GM19452 (cell line): ENCODE measurements at regions not wholly inside any gene's neighbourhood (a gene's known extent, or its start where the extent isn't known, plus 50 kb on each side); places are given as distances from the start of the nearest gene placed in this dataset.

Experiments
- ATAC-seq: cut with Tn5 transposase; IDR thresholded peaks from one replicate; pipeline ENCODE4 v1.9.1; 2021; ENCODE audit not compliant: unreplicated experiment

- ATAC-seq, result no peak
Measured at GRCh38 chr3:180282386-180282785, 245.6 kb upstream of the PEX5L start.

GRCh38 chr3:180283251-180283650, 246.5 kb upstream of the PEX5L start:
- no peak for ATAC-seq

GRCh38 chr3:180284331-180285110, 247.8 kb upstream of the PEX5L start:
- no peak for ATAC-seq

GRCh38 chr3:180287703-180288102, 251.0 kb upstream of the PEX5L start:
- ATAC-seq, result no peak

- ATAC-seq, result no peak
Measured at GRCh38 chr3:180288816-180289215, 252.1 kb upstream of the PEX5L start.

GRCh38 chr3:180290300-180290699, 253.6 kb upstream of the PEX5L start:
- no peak for ATAC-seq

- ATAC-seq, result no peak
Measured at GRCh38 chr3:180294282-180295027, 257.7 kb upstream of the PEX5L start.

GRCh38 chr3:180295811-180296210, 259.1 kb upstream of the PEX5L start:
- no peak for ATAC-seq

GRCh38 chr3:180296971-180297370, 260.2 kb upstream of the PEX5L start:
- no peak for ATAC-seq

GRCh38 chr3:180306155-180306554, 269.4 kb upstream of the PEX5L start:
- ATAC-seq, result no peak

GRCh38 chr3:180306691-180307090, 270.0 kb upstream of the PEX5L start:
- no peak for ATAC-seq

- peak; percentile 53 for ATAC-seq
Measured at GRCh38 chr3:180311242-180311641, 274.5 kb upstream of the PEX5L start.

GRCh38 chr3:180316321-180316720, 279.6 kb upstream of the PEX5L start:
- no peak for ATAC-seq

GRCh38 chr3:180319461-180319860, 282.5 kb upstream of the TTC14 start:
- no peak for ATAC-seq

GRCh38 chr3:180320631-180321030, 281.3 kb upstream of the TTC14 start:
- no peak for ATAC-seq

GRCh38 chr3:180321534-180321933, 280.4 kb upstream of the TTC14 start:
- ATAC-seq, result no peak

GRCh38 chr3:180322829-180323228, 279.1 kb upstream of the TTC14 start:
- ATAC-seq, result no peak

- ATAC-seq, result no peak
Measured at GRCh38 chr3:180324791-180325190, 277.2 kb upstream of the TTC14 start.

- no peak for ATAC-seq
Measured at GRCh38 chr3:180325533-180325932, 276.4 kb upstream of the TTC14 start.

- ATAC-seq, result no peak
Measured at GRCh38 chr3:180325958-180326357, 276.0 kb upstream of the TTC14 start.

GRCh38 chr3:180329187-180329586, 272.8 kb upstream of the TTC14 start:
- ATAC-seq, result peak; percentile 80

GRCh38 chr3:180329847-180330246, 272.1 kb upstream of the TTC14 start:
- ATAC-seq, result no peak
